ENCODE measurements at regions not wholly inside any gene's neighbourhood (a gene's known extent, or its start where the extent isn't known, plus 50 kb on each side); places are given as distances from the start of the nearest gene placed in this dataset.

DNA sequence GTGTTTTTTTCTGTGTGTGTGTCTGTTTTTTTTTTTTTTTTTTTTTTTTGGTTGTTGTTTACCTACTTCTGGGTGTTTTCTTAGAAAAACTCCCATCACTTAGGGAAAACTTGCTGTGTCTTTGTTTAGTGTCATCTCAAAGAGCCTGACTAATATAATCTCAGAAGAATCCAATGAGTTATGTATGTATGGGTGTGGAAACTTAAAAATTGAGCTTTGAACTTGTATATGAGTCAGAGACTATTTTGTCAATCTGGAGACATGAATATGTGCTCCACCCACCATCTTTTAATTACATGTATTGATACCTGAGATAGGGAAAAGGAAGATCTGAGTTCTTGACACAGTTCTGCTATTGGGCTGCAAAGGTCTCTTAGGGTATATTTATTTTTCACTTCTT, 140.7 kb upstream of the SPRY2 start:
- TF ChIP-seq, protein P1, sequence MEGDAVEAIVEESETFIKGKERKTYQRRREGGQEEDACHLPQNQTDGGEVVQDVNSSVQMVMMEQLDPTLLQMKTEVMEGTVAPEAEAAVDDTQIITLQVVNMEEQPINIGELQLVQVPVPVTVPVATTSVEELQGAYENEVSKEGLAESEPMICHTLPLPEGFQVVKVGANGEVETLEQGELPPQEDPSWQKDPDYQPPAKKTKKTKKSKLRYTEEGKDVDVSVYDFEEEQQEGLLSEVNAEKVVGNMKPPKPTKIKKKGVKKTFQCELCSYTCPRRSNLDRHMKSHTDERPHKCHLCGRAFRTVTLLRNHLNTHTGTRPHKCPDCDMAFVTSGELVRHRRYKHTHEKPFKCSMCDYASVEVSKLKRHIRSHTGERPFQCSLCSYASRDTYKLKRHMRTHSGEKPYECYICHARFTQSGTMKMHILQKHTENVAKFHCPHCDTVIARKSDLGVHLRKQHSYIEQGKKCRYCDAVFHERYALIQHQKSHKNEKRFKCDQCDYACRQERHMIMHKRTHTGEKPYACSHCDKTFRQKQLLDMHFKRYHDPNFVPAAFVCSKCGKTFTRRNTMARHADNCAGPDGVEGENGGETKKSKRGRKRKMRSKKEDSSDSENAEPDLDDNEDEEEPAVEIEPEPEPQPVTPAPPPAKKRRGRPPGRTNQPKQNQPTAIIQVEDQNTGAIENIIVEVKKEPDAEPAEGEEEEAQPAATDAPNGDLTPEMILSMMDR (IDR thresholded peaks at IDR 0.05; ENCODE audit: extremely low read depth, low read depth, low read length) = no peak
- Histone ChIP-seq H3K27me3 (ENCODE audit: insufficient read depth, low read length) (no peaks in the 10 kb centered on the region), H3K4me2 (ENCODE audit: insufficient read depth, low read length) (no peak overlapping the region), H3K27ac (ENCODE audit: low read depth, low read length) (no peak overlapping the region), H3K4me3 (ENCODE audit: insufficient read depth, low read length) (no peak overlapping the region), H3K36me3 (ENCODE audit: insufficient read depth, low read length) (no peaks in the 10 kb centered on the region), H3K79me2 (ENCODE audit: insufficient read depth, low read length) (no peaks in the 10 kb centered on the region), H2AFZ (ENCODE audit: low read length) (no peak overlapping the region), H3K4me1 (ENCODE audit: insufficient read depth, low read length) (no peaks in the 10 kb centered on the region), H3K9me3 (ENCODE audit: low read depth, low read length) (no peaks in the 10 kb centered on the region), H4K20me1 (ENCODE audit: insufficient read depth, low read length) (no peaks in the 10 kb centered on the region)
- no peak for DNase-seq (ENCODE audit: insufficient read length, low spot score, missing footprints)

DNA sequence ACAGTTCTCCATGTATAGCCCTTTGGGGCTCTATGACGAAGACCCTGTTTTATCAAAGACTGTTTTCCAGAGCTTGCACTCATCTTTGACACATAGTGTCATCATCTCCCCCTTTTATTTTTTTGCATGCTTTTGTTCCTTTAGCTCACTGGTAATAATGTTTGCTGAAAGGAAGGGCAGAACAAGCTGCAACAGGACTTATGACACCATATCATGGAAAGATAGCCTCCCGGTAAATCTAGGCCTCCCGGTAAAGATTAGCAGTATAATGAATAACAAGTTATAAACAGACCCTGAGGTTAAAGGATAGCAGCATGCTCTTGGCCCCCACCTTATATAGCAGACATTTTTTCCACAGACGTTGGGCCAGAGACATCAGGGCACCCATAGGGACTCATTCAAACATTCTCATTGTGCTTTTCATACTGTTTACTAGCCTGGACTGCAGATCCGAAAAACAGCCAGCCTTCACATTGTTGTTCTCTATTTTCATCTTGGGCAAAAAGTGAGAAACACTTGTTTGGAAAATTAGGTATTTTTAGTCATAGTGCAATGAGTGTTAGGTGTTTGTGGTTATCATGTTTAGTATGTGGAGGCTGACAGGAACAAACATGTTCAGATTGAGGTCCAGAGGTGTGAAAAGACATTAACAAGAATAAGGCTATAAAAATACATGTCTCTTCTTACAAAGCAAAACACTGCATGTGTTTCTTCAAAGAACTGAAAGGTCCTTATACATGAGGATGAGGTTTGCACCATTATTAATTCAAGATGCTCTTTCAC, 136.9 kb upstream of the SPRY2 start:
- no peak overlapping the region for H3K27ac ChIP-seq (ENCODE audit: low read depth, low read length)
- DNase-seq (ENCODE audit: insufficient read length, low spot score, missing footprints) = no peak
- H3K4me3 ChIP-seq (ENCODE audit: insufficient read depth, low read length) = no peak overlapping the region
- no peaks in the 10 kb centered on the region for H3K36me3 ChIP-seq (ENCODE audit: insufficient read depth, low read length)
- H3K4me1 ChIP-seq (ENCODE audit: insufficient read depth, low read length) = no peaks in the 10 kb centered on the region
- H3K79me2 ChIP-seq (ENCODE audit: insufficient read depth, low read length) = no peaks in the 10 kb centered on the region
- H4K20me1 ChIP-seq (ENCODE audit: insufficient read depth, low read length) = no peaks in the 10 kb centered on the region
- no peaks in the 10 kb centered on the region for H3K9me3 ChIP-seq (ENCODE audit: low read depth, low read length)
- no peak overlapping the region for H3K4me2 ChIP-seq (ENCODE audit: insufficient read depth, low read length)
- H3K27me3 ChIP-seq (ENCODE audit: insufficient read depth, low read length) = no peaks in the 10 kb centered on the region
- H2AFZ ChIP-seq (ENCODE audit: low read length) = no peak overlapping the region
- TF ChIP-seq, protein P1 (IDR thresholded peaks at IDR 0.05; ENCODE audit: extremely low read depth, low read depth, low read length) = no peak

DNA sequence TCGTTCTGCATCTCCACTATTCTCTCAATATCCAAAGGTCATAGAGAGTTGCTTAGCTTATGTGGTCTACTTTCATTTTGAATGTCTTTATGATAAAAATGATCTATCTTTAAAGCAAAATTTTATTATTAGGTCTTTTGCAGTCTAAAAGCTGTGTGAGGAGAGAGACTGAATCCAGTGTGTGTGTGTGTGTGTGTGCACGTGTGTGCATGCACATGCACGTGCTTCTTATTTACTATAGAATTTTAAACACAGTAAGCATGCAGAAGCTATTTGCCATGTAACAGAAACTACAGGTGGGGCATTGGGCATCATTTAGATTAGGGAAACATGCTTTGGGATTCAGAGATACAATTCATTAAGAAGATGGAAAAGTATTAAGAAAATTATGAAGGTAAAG, 136.0 kb upstream of the SPRY2 start:
- TF ChIP-seq, protein P1 (IDR thresholded peaks at IDR 0.05; ENCODE audit: extremely low read depth, low read depth, low read length) = no peak
- Histone ChIP-seq H3K4me3 (ENCODE audit: insufficient read depth, low read length) (no peak overlapping the region), H3K36me3 (ENCODE audit: insufficient read depth, low read length) (no peaks in the 10 kb centered on the region), H3K79me2 (ENCODE audit: insufficient read depth, low read length) (no peaks in the 10 kb centered on the region), H3K27ac (ENCODE audit: low read depth, low read length) (no peak overlapping the region), H3K9me3 (ENCODE audit: low read depth, low read length) (no peaks in the 10 kb centered on the region), H3K4me2 (ENCODE audit: insufficient read depth, low read length) (no peak overlapping the region), H3K4me1 (ENCODE audit: insufficient read depth, low read length) (no peaks in the 10 kb centered on the region), H2AFZ (ENCODE audit: low read length) (no peak overlapping the region), H4K20me1 (ENCODE audit: insufficient read depth, low read length) (no peaks in the 10 kb centered on the region), H3K27me3 (ENCODE audit: insufficient read depth, low read length) (no peaks in the 10 kb centered on the region)
- DNase-seq (ENCODE audit: insufficient read length, low spot score, missing footprints) = no peak

DNA sequence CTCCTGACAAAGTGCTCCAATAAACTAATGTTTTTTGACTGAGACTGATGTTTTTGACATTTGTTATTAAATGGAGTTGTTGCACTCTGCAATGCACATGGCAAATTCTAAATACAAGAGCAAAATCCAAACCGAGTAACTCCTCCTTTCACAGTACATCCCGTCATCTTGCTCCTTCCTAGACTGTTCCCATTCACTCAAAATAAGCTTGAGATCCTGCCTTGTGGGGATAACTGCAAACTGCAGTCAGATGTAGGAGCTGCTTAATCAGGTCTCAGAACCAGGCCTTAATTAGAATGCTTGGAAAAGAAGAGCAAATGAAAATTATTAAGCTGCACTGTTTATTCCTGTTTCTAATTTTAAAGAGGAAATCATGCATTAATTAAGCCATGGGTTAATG, 134.8 kb upstream of the SPRY2 start:
- no peaks in the 10 kb centered on the region for H3K9me3 ChIP-seq (ENCODE audit: low read depth, low read length)
- TF ChIP-seq, protein P1 (IDR thresholded peaks at IDR 0.05; ENCODE audit: extremely low read depth, low read depth, low read length) = no peak
- no peak overlapping the region for H3K4me3 ChIP-seq (ENCODE audit: insufficient read depth, low read length)
- H3K27me3 ChIP-seq (ENCODE audit: insufficient read depth, low read length) = no peaks in the 10 kb centered on the region
- no peaks in the 10 kb centered on the region for H3K4me1 ChIP-seq (ENCODE audit: insufficient read depth, low read length)
- no peaks in the 10 kb centered on the region for H3K36me3 ChIP-seq (ENCODE audit: insufficient read depth, low read length)
- H3K4me2 ChIP-seq (ENCODE audit: insufficient read depth, low read length) = no peak overlapping the region
- no peaks in the 10 kb centered on the region for H3K79me2 ChIP-seq (ENCODE audit: insufficient read depth, low read length)
- no peaks in the 10 kb centered on the region for H4K20me1 ChIP-seq (ENCODE audit: insufficient read depth, low read length)
- H2AFZ ChIP-seq (ENCODE audit: low read length) = no peak overlapping the region
- H3K27ac ChIP-seq (ENCODE audit: low read depth, low read length) = no peak overlapping the region
- no peak for DNase-seq (ENCODE audit: insufficient read length, low spot score, missing footprints)

All from osteoblast (primary cell).